Hepatocyte (in vitro differentiated cells): ENCODE measurements at regions not wholly inside any gene's neighbourhood (a gene's known extent, or its start where the extent isn't known, plus 50 kb on each side); places are given as distances from the start of the nearest gene placed in this dataset.

Experiments
- EZH2 ChIP-seq: fragments of 200-600 bp; sonication (generic); IDR thresholded peaks from 2 replicates; pipeline ENCODE4 v1.6.1; 2016; ENCODE audit warnings: antibody characterized with exemption, mild to moderate bottlenecking, borderline replicate concordance
- TF ChIP-seq, protein P1 (sequence below): fragments of 200-600 bp; sonication (generic); IDR thresholded peaks from 2 replicates; pipeline ENCODE4 v1.5.1; 2016; ENCODE audit warnings: antibody characterized with exemption, mild to moderate bottlenecking; ENCODE audit not compliant: poor library complexity

DNA sequence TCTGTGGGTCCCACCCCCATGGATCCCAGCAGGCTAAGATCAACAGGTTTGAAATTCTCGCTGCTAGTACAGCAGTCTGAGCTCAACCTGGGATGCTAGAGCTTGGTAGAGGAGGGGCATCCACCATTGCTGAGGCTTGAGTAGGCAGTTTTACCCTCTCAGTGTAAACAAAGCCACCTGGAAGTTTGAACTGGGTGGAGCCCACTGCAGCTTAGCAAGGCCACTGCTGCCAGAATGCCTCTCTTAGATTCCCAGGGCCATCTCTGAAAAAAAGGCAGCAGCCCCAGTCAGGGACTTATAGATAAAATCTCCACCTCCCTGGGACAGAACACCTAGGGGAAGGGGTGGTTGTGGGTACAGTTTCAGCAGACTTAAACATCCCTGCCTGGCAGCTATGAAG lies 190.0 kb upstream of the CACNA2D1 start:
- TF ChIP-seq, protein P1, sequence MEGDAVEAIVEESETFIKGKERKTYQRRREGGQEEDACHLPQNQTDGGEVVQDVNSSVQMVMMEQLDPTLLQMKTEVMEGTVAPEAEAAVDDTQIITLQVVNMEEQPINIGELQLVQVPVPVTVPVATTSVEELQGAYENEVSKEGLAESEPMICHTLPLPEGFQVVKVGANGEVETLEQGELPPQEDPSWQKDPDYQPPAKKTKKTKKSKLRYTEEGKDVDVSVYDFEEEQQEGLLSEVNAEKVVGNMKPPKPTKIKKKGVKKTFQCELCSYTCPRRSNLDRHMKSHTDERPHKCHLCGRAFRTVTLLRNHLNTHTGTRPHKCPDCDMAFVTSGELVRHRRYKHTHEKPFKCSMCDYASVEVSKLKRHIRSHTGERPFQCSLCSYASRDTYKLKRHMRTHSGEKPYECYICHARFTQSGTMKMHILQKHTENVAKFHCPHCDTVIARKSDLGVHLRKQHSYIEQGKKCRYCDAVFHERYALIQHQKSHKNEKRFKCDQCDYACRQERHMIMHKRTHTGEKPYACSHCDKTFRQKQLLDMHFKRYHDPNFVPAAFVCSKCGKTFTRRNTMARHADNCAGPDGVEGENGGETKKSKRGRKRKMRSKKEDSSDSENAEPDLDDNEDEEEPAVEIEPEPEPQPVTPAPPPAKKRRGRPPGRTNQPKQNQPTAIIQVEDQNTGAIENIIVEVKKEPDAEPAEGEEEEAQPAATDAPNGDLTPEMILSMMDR: no peak
- TF ChIP-seq EZH2: no peak
